Nephron progenitor cell (in vitro differentiated cells): ENCODE measurements at regions not wholly inside any gene's neighbourhood (a gene's known extent, or its start where the extent isn't known, plus 50 kb on each side); places are given as distances from the start of the nearest gene placed in this dataset.
"Not testable (repeated sequence)": the region's sequence is repeated elsewhere in the genome, so short reads cannot be mapped to it uniquely, and the experiment has no call there.

Source experiments
- DNase-seq: peaks from one replicate; pipeline ENCODE4 v3.0.0; 2021
- H3K27ac Mint-ChIP-seq: 2 replicates; pipeline ENCODE4 v1.8.0; 2021; ENCODE audit warnings: mild to moderate bottlenecking, moderate library complexity, mixed read lengths
- H3K27me3 Mint-ChIP-seq: 2 replicates; pipeline ENCODE4 v1.8.0; 2021; ENCODE audit warnings: mild to moderate bottlenecking, low read depth, mixed read lengths; ENCODE audit not compliant: poor library complexity
- H3K36me3 Mint-ChIP-seq: 2 replicates; pipeline ENCODE4 v1.8.0; 2021; ENCODE audit warnings: low read depth, mixed read lengths
- H3K4me1 Mint-ChIP-seq: 2 replicates; pipeline ENCODE4 v1.8.0; 2021; ENCODE audit warnings: mixed read lengths
- H3K4me3 Mint-ChIP-seq: 2 replicates; pipeline ENCODE4 v1.8.0; 2021; ENCODE audit warnings: mild to moderate bottlenecking, moderate library complexity, mixed read lengths
- H3K9me3 Mint-ChIP-seq: 2 replicates; pipeline ENCODE4 v1.8.0; 2021; ENCODE audit warnings: mild to moderate bottlenecking, moderate library complexity, mixed read lengths
- CTCF ChIP-seq: fragments of 200-600 bp; sonication (generic); IDR thresholded peaks from 2 replicates; pipeline ENCODE4 v1.5.0; 2021; ENCODE audit warnings: antibody characterized with exemption

DNA sequence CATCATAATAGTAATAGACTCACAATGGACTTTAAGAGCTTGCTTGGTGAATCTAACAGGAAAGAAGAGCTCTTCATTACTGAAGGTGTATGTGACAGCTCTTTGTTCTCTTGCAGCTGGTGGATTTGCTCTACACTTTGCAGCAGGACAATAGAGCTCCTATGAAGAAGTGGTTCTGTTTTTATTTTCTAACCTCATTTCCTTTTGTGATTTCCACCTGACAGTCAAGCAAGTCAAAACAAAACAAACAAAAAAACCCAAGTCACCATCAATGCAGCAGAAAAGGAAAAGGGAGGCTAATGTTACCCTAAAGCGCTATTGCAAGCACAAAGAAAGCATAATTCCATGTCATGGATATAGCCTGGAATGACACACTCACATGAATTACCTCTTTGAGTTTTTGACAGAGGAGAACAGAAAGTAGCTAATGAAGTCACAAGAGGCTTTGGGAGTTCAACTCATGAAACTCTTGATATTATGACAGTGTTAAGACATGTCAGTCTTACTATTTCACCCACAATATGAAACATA, 1188.1 kb downstream of the EPHA7 start:
- Mint-ChIP-seq H3K27ac (no peak overlapping the region), H3K9me3 (no peaks in the 10 kb centered on the region)

DNA sequence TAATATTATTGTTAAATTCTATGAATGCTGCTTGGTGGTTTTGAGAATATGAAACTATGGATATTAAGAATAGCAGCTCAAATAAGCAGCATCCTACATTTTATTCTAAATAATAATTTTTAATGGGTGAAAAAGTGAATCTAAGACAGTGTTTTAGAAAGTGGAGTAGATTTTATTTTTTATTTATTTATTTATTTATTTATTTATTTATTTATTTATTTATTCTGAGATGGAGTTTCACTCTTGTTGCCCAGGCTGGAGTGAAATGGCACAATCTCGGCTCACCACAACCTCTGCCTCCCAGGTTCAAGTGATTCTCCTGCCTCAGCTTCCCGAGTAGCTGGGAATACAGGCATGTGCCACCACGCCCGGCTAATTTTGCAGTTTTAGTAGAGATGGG, 1199.4 kb downstream of the EPHA7 start:
- not testable (repeated sequence) for H3K27ac Mint-ChIP-seq, H3K27me3 Mint-ChIP-seq, DNase-seq, H3K4me3 Mint-ChIP-seq, H3K4me1 Mint-ChIP-seq, H3K36me3 Mint-ChIP-seq
- peaks cover 12% of the 10 kb centered on the region for H3K9me3 Mint-ChIP-seq

More for the DNA sequence above, 1188.1 kb downstream of the EPHA7 start:
- Mint-ChIP-seq H3K4me1 (no peaks in the 10 kb centered on the region), H3K36me3 (no peaks in the 10 kb centered on the region), H3K27me3 (no peaks in the 10 kb centered on the region), H3K4me3 (no peak overlapping the region)
- DNase-seq: no peak
- no peak for TF ChIP-seq CTCF

GRCh38 chr6:92216717-92217116, 1202.6 kb downstream of the EPHA7 start:
- peaks cover 16% of the 10 kb centered on the region for H3K9me3 Mint-ChIP-seq
- no peak for DNase-seq
- no peaks in the 10 kb centered on the region for H3K36me3 Mint-ChIP-seq
- H3K4me1 Mint-ChIP-seq: peaks cover 4% of the 10 kb centered on the region
- H3K27ac Mint-ChIP-seq: no peak overlapping the region
- no peaks in the 10 kb centered on the region for H3K27me3 Mint-ChIP-seq
- TF ChIP-seq CTCF: no peak
- H3K4me3 Mint-ChIP-seq: no peak overlapping the region

DNA sequence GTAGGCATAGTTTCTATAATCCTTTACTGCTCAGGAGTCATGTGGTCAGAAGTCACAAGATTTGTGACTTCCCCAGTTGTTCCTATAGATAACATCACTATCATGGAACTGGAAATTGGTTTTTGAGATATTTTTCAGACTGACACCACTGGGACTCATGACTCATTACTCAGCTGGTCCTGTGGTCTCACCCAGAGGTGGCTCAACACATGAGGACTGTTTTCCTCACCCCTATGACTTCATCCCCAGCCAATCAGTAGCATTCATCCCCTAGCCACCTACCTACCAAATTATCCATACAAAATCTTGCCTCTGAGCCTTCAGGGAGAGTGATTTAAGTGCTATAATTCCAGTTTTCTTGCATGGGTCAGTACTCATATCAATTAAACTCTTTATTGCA, 1217.7 kb downstream of the EPHA7 start:
- Mint-ChIP-seq H3K27me3 (no peaks in the 10 kb centered on the region), H3K4me3 (no peak overlapping the region), H3K36me3 (no peaks in the 10 kb centered on the region), H3K4me1 (no peaks in the 10 kb centered on the region), H3K9me3 (peaks cover 10% of the 10 kb centered on the region), H3K27ac (no peak overlapping the region)
- no peak for TF ChIP-seq CTCF
- no peak for DNase-seq

- H3K4me3 Mint-ChIP-seq: no peak overlapping the region
Observed at GRCh38 chr6:92196325-92196724, 1223.0 kb downstream of the EPHA7 start.

GRCh38 chr6:92195796-92196195, 1223.6 kb downstream of the EPHA7 start:
- Mint-ChIP-seq H3K9me3 (peaks cover 3% of the 10 kb centered on the region), H3K27me3 (no peaks in the 10 kb centered on the region), H3K36me3 (no peaks in the 10 kb centered on the region), H3K27ac (no peak overlapping the region), H3K4me1 (peaks cover 9% of the 10 kb centered on the region), H3K4me3 (no peak overlapping the region)
- no peak for DNase-seq
- no peak for TF ChIP-seq CTCF

More at GRCh38 chr6:92196325-92196724, 1223.0 kb downstream of the EPHA7 start:
- Mint-ChIP-seq H3K27ac (no peak overlapping the region), H3K9me3 (peaks cover 5% of the 10 kb centered on the region), H3K4me1 (peaks cover 9% of the 10 kb centered on the region), H3K27me3 (no peaks in the 10 kb centered on the region), H3K36me3 (no peaks in the 10 kb centered on the region)
- no peak for TF ChIP-seq CTCF
- no peak for DNase-seq
